Naive thymus-derived CD4-positive, alpha-beta T cell (primary cell): ENCODE measurements at regions not wholly inside any gene's neighbourhood (a gene's known extent, or its start where the extent isn't known, plus 50 kb on each side); places are given as distances from the start of the nearest gene placed in this dataset.

Experiments used
- ATAC-seq: fragments of 150-1000 bp; cut with Tn5 transposase; 2 replicates; pipeline ENCODE4 v1.10.0; 2021; ENCODE audit warnings: mild to moderate bottlenecking, moderate library complexity
- CTCF ChIA-PET: fragments of 350-600 bp; sonication (Branson Sonifier 250); formaldehyde crosslinking; loops from one replicate; lab custom pipeline; 2021; ENCODE audit warnings: antibody characterized with exemption; lab: Charles Lee
- POLR2A ChIA-PET: fragments of 350-600 bp; sonication (Branson Sonifier 250); formaldehyde crosslinking; loops from one replicate; lab custom pipeline; 2021; ENCODE audit warnings: antibody characterized with exemption, inconsistent platforms; lab: Charles Lee
- DNase-seq, 9 donors: peaks; one replicate each; pipeline versions ENCODE4 v3.0.0 to v3.0.0-alpha.2; 2020 to 2022; ENCODE audit warnings: mixed read lengths in 1 of 9
- H3K27ac ChIP-seq: one replicate; pipeline ENCODE4 v1.7.0; 2013; ENCODE audit warnings: mild to moderate bottlenecking, low read depth, low read length, moderate library complexity
- H3K27me3 ChIP-seq, 2 donors: one replicate each; pipeline ENCODE4 v1.7.0; 2013; ENCODE audit warnings: low read length in 2 of 2, mild to moderate bottlenecking in 2 of 2, moderate library complexity in 2 of 2; ENCODE audit not compliant: control insufficient read depth in 2 of 2, insufficient read depth in 2 of 2
- H3K36me3 ChIP-seq, 3 experiments: 1 replicate in 2 of 3; 2 replicates in 1 of 3; pipeline ENCODE4 v1.7.0; 2013; ENCODE audit warnings: low read length in 3 of 3, mild to moderate bottlenecking in 3 of 3, moderate library complexity in 1 of 3; ENCODE audit not compliant: insufficient read depth in 3 of 3, control insufficient read depth in 2 of 3
- H3K4me1 ChIP-seq, 2 donors: one replicate each; pipeline ENCODE4 v1.7.0; 2013; ENCODE audit warnings: low read length in 2 of 2, mild to moderate bottlenecking in 2 of 2, moderate library complexity in 1 of 2; ENCODE audit not compliant: control insufficient read depth in 2 of 2, insufficient read depth in 2 of 2
- H3K4me3 ChIP-seq: 2 replicates; pipeline ENCODE4 v1.7.0; 2013; ENCODE audit warnings: mild to moderate bottlenecking, low read length
- H3K9me3 ChIP-seq, 3 experiments: 1 replicate in 2 of 3; 2 replicates in 1 of 3; pipeline ENCODE4 v1.7.0; 2013; ENCODE audit warnings: low read length in 3 of 3; ENCODE audit not compliant: control insufficient read depth in 2 of 3
- H3K27ac Mint-ChIP-seq, 9 donors: one replicate each; pipeline ENCODE4 v1.8.0; 2020 to 2022; ENCODE audit warnings: mixed read lengths in 9 of 9, mild to moderate bottlenecking in 8 of 9, moderate library complexity in 5 of 9, inconsistent platforms in 2 of 9
- H3K27me3 Mint-ChIP-seq, 5 donors: one replicate each; pipeline ENCODE4 v1.8.0; 2021 to 2022; ENCODE audit warnings: mixed read lengths in 5 of 5, mild to moderate bottlenecking in 1 of 5
- H3K36me3 Mint-ChIP-seq, 5 donors: one replicate each; pipeline ENCODE4 v1.8.0; 2020 to 2022; ENCODE audit warnings: mixed read lengths in 5 of 5, mild to moderate bottlenecking in 3 of 5, inconsistent platforms in 1 of 5
- H3K4me1 Mint-ChIP-seq, 7 donors: one replicate each; pipeline ENCODE4 v1.8.0; 2020 to 2022; ENCODE audit warnings: mixed read lengths in 7 of 7, mild to moderate bottlenecking in 3 of 7, inconsistent platforms in 1 of 7
- H3K4me3 Mint-ChIP-seq, 10 donors: one replicate each; pipeline ENCODE4 v1.8.0; 2020 to 2022; ENCODE audit warnings: mild to moderate bottlenecking in 10 of 10, mixed read lengths in 10 of 10, moderate library complexity in 6 of 10, inconsistent platforms in 2 of 10
- H3K9me3 Mint-ChIP-seq, 11 donors: one replicate each; pipeline ENCODE4 v1.8.0; 2020 to 2022; ENCODE audit warnings: mixed read lengths in 11 of 11, mild to moderate bottlenecking in 4 of 11, inconsistent platforms in 1 of 11, moderate library complexity in 1 of 11
- intact Hi-C, 2 donors: fragments of 100-400 bp; cut with micrococcal nuclease; formaldehyde crosslinking; loops; one replicate each; pipeline ENCODE4 v1.15.1; 2023

DNA sequence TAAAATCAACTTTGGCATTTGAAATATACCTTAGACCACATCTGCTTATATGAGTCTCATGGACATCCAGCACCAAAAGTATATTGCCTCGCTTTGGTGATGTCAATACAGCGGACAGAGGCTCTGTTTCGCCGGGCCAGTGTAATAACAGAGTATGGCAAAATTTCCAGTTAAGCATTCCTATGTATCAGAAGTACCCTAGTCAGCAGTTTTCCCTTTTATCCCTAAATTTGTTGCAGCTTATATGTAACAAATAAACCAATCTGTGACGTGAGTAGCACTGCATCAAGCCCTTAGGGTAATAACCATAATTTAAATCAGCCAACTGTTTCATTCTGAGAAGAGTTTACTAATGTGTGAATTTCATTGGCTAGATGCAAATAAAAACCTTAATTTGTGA lies 585.5 kb upstream of the ADGRB3 start:
- Mint-ChIP-seq H3K27ac (no peak overlapping the region), H3K9me3 (peaks cover 0 to 16% (median 2%) of the 10 kb centered on the region in 11 donors), H3K4me3 (no peak overlapping the region), H3K4me1 (no peaks in the 10 kb centered on the region), H3K27me3 (no peaks in the 10 kb centered on the region), H3K36me3 (no peaks in the 10 kb centered on the region)
- ChIA-PET POLR2A (no interaction called here), CTCF (no interaction called here)
- ATAC-seq, result no peak
- Histone ChIP-seq H3K9me3 (no peaks in the 10 kb centered on the region), H3K4me3 (no peak overlapping the region), H3K36me3 (no peaks in the 10 kb centered on the region), H3K27ac (no peak overlapping the region), H3K4me1 (no peaks in the 10 kb centered on the region), H3K27me3 (no peaks in the 10 kb centered on the region)
- intact Hi-C loops, result no loop called here
- DNase-seq, result no peak

DNA sequence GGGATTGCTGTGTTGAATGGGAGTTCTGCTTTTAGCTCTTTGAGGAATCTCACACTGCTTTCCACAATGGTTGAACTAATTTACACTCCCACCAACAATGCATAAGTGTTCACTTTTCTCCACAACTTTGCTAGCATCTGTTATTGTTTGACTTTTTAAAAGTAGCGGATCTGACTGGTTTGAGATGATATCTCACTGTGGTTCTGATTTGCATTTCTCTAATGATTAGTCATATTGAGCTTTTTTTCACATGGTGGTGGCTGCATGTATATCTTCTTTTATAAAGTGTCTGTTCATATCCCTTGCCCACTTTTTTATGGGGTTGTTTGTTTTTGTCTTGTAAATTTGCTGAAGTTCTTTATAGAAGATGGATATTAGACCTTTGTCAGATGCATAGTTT lies 588.3 kb upstream of the ADGRB3 start:
- Histone ChIP-seq H3K27me3 (no peaks in the 10 kb centered on the region), H3K36me3 (no peaks in the 10 kb centered on the region), H3K4me3 (no peak overlapping the region), H3K27ac (no peak overlapping the region), H3K9me3 (no peaks in the 10 kb centered on the region), H3K4me1 (no peaks in the 10 kb centered on the region)
- peaks cover 0 to 8% (median 2%) of the 10 kb centered on the region in 11 donors for H3K9me3 Mint-ChIP-seq
- intact Hi-C loops, result no loop called here
- DNase-seq (no peak), ATAC-seq (no peak)
- no peak overlapping the region for H3K27ac Mint-ChIP-seq
- H3K4me3 Mint-ChIP-seq, result no peak overlapping the region
- H3K36me3 Mint-ChIP-seq, result no peaks in the 10 kb centered on the region
- POLR2A ChIA-PET, result no interaction called here
- no peaks in the 10 kb centered on the region for H3K4me1 Mint-ChIP-seq
- H3K27me3 Mint-ChIP-seq, result no peaks in the 10 kb centered on the region
- CTCF ChIA-PET, result no interaction called here

DNA sequence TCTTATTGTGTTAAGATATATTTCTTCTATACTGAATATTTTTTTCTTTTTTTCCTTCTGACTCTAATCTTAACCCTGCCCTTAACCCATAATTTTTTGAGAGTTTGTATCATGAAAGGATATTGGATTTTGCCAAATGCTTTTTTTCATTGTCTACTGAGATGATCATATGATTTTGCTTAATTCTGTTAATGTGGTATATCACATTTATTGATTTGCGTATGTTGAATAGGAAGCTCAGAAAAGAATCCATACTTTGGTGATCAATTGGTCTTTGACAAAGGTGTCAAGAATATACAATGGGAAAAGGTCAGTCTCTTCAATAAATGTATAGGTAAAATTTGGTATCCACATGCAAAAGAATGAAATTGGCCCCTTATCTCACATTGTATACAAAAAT lies 588.8 kb upstream of the ADGRB3 start:
- CTCF ChIA-PET, result no interaction called here
- intact Hi-C loops, result no loop called here
- H3K4me3 Mint-ChIP-seq, result no peak overlapping the region

DNA sequence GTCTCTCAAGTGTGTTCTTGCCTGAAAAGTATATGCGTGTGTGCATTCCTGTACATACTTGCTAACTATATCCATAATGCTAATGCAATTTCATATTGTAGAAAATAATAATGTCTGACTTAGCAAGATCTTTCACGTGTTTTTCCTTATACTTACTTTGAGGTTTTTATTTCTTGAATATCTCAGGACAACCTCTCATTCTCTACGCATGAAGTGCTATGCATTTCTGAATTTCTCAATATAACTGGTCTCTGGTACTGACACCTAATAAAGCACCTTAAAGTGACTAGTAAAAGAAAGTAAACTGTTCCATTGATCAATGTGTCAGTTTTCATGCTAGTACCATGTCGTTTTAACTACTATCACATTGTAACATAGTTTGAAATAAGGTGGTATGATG lies 589.9 kb upstream of the ADGRB3 start:
- H3K27ac ChIP-seq, result no peak overlapping the region
- Mint-ChIP-seq H3K27me3 (no peaks in the 10 kb centered on the region), H3K36me3 (no peaks in the 10 kb centered on the region), H3K27ac (no peak overlapping the region), H3K4me1 (no peaks in the 10 kb centered on the region), H3K4me3 (no peak overlapping the region), H3K9me3 (peaks cover 0 to 8% (median 5%) of the 10 kb centered on the region in 11 donors)
- no peak for DNase-seq
- POLR2A ChIA-PET, result no interaction called here
- no peaks in the 10 kb centered on the region for H3K27me3 ChIP-seq
- no peaks in the 10 kb centered on the region for H3K9me3 ChIP-seq
- intact Hi-C loops, result no loop called here
- ATAC-seq, result no peak
- CTCF ChIA-PET, result no interaction called here
- H3K36me3 ChIP-seq, result no peaks in the 10 kb centered on the region
- no peak overlapping the region for H3K4me3 ChIP-seq
- no peaks in the 10 kb centered on the region for H3K4me1 ChIP-seq

More for the DNA sequence above, 588.8 kb upstream of the ADGRB3 start:
- Mint-ChIP-seq H3K9me3 (peaks cover 0 to 8% (median 2%) of the 10 kb centered on the region in 11 donors), H3K27ac (no peak overlapping the region), H3K4me1 (no peaks in the 10 kb centered on the region), H3K27me3 (no peaks in the 10 kb centered on the region), H3K36me3 (no peaks in the 10 kb centered on the region)
- no peak for DNase-seq
- no peaks in the 10 kb centered on the region for H3K4me1 ChIP-seq
- H3K9me3 ChIP-seq, result no peaks in the 10 kb centered on the region
- H3K27ac ChIP-seq, result no peak overlapping the region
- no peaks in the 10 kb centered on the region for H3K27me3 ChIP-seq
- H3K36me3 ChIP-seq, result no peaks in the 10 kb centered on the region
- no peak for ATAC-seq
- POLR2A ChIA-PET, result no interaction called here
- H3K4me3 ChIP-seq, result no peak overlapping the region

DNA sequence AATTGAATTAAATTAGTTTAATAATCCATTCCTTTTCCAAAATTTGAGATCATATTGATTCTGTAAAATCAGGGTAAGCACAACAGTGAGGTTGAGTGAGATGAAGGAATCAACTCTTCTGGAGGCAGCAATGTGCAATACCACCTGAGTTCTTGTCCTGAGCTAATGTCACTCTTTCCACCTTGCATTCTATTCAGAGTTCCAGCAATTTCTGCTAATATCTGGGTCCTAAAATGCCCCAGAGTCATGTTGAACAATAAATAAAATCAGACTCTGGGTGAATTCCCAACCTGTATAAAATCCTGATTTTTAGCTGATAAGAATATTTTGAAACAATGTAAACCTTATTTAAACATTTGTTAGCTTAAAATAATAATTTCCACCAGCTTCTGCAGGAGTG lies 590.8 kb upstream of the ADGRB3 start:
- H3K27ac Mint-ChIP-seq, result no peak overlapping the region
- H3K9me3 Mint-ChIP-seq, result peaks cover 0 to 8% (median 5%) of the 10 kb centered on the region in 11 donors
- DNase-seq (no peak), ATAC-seq (no peak)
- POLR2A ChIA-PET, result no interaction called here
- Histone ChIP-seq H3K4me1 (no peaks in the 10 kb centered on the region), H3K4me3 (no peak overlapping the region), H3K27ac (no peak overlapping the region), H3K36me3 (no peaks in the 10 kb centered on the region), H3K27me3 (no peaks in the 10 kb centered on the region), H3K9me3 (no peaks in the 10 kb centered on the region)
- H3K27me3 Mint-ChIP-seq, result no peaks in the 10 kb centered on the region
- no peaks in the 10 kb centered on the region for H3K36me3 Mint-ChIP-seq
- H3K4me3 Mint-ChIP-seq, result no peak overlapping the region
- no peaks in the 10 kb centered on the region for H3K4me1 Mint-ChIP-seq
- CTCF ChIA-PET, result no interaction called here
- intact Hi-C loops, result no loop called here

DNA sequence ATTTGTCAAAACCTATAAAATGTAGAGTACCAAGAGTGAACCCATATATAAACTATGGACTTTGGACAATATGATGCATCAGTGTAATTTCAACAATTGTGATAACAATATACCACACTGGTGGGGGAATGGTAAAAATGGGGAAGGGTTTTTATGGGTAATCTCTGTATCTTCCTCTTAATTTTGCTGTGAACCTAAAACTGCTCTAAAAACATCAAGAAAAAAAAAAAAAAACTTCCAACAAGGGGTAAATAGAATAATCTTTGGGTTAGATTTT lies 592.0 kb upstream of the ADGRB3 start:
- no peak for ATAC-seq
- H3K4me1 ChIP-seq, result no peaks in the 10 kb centered on the region

DNA sequence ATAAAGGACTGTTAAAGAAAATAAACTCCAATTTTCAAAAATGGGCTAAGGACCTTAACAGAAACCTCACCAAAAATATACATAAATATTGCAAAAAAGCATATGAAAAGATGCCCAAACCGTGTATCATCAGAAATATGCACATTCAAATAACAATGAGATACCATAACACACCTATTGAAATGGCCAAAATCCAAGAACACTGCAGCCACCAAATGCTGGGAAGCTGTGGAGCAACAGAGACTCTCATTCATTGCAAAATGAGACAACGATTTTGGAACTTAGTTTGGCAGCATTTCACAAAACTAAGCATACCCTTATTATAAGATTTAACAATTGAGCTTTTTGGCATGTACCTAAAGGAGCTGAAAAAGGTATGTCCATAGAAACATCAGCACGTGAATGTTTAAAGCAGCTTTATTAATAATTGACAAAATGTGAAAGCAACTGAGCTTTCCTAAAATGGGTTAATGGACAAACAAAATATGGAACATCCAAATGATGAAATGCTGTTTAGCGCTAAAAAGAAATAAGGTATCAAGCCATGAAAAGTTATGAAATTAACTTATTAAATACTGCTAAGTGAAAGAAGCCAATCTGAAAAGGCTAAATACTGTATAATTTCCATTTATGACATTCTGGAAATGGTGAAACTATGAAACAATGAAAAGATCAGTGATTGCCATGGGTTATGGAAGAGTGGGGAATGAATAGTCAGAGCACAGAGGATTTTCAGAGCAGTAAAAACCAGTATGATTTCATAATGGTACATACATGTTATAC lies 592.6 kb upstream of the ADGRB3 start:
- no peak overlapping the region for H3K4me3 Mint-ChIP-seq
- Histone ChIP-seq H3K27ac (no peak overlapping the region), H3K4me3 (no peak overlapping the region), H3K4me1 (no peaks in the 10 kb centered on the region), H3K27me3 (no peaks in the 10 kb centered on the region), H3K36me3 (no peaks in the 10 kb centered on the region), H3K9me3 (no peaks in the 10 kb centered on the region)
- DNase-seq (no peak), ATAC-seq (no peak)
- POLR2A ChIA-PET, result no interaction called here
- peaks cover 0 to 11% (median 0%) of the 10 kb centered on the region in 11 donors for H3K9me3 Mint-ChIP-seq
- no peaks in the 10 kb centered on the region for H3K27me3 Mint-ChIP-seq
- no peaks in the 10 kb centered on the region for H3K36me3 Mint-ChIP-seq
- H3K4me1 Mint-ChIP-seq, result no peaks in the 10 kb centered on the region
- intact Hi-C loops, result no loop called here
- CTCF ChIA-PET, result no interaction called here
- H3K27ac Mint-ChIP-seq, result no peak overlapping the region

More for the DNA sequence above, 592.0 kb upstream of the ADGRB3 start:
- ChIA-PET POLR2A (no interaction called here), CTCF (no interaction called here)
- no peak for DNase-seq
- H3K4me1 Mint-ChIP-seq, result no peaks in the 10 kb centered on the region
- Histone ChIP-seq H3K36me3 (no peaks in the 10 kb centered on the region), H3K9me3 (no peaks in the 10 kb centered on the region), H3K4me3 (no peak overlapping the region), H3K27ac (no peak overlapping the region), H3K27me3 (no peaks in the 10 kb centered on the region)
- H3K27ac Mint-ChIP-seq, result no peak overlapping the region
- no peak overlapping the region for H3K4me3 Mint-ChIP-seq
- intact Hi-C loops, result no loop called here
- no peaks in the 10 kb centered on the region for H3K27me3 Mint-ChIP-seq
- peaks cover 0 to 8% (median 5%) of the 10 kb centered on the region in 11 donors for H3K9me3 Mint-ChIP-seq
- no peaks in the 10 kb centered on the region for H3K36me3 Mint-ChIP-seq
